Prostate gland (tissue), 2 donors: ENCODE measurements at regions not wholly inside any gene's neighbourhood (a gene's known extent, or its start where the extent isn't known, plus 50 kb on each side); places are given as distances from the start of the nearest gene placed in this dataset.

Experiments
- CTCF ChIP-seq, 4 experiments: fragments of 200-600 bp in 2 of 4; fragments of 450-650 bp in 2 of 4; sonication (generic) in 2 of 4; IDR thresholded peaks; 1 replicate in 3 of 4; 2 replicates in 1 of 4; pipeline ENCODE4 v1.5.1; 2016 to 2019; ENCODE audit warnings: antibody characterized with exemption in 4 of 4, mild to moderate bottlenecking in 2 of 4, moderate library complexity in 2 of 4
- POLR2AphosphoS5 ChIP-seq: sonication (generic); formaldehyde crosslinking; IDR thresholded peaks from one replicate; pipeline ENCODE4 v1.6.1; 2017; ENCODE audit warnings: antibody characterized with exemption

DNA sequence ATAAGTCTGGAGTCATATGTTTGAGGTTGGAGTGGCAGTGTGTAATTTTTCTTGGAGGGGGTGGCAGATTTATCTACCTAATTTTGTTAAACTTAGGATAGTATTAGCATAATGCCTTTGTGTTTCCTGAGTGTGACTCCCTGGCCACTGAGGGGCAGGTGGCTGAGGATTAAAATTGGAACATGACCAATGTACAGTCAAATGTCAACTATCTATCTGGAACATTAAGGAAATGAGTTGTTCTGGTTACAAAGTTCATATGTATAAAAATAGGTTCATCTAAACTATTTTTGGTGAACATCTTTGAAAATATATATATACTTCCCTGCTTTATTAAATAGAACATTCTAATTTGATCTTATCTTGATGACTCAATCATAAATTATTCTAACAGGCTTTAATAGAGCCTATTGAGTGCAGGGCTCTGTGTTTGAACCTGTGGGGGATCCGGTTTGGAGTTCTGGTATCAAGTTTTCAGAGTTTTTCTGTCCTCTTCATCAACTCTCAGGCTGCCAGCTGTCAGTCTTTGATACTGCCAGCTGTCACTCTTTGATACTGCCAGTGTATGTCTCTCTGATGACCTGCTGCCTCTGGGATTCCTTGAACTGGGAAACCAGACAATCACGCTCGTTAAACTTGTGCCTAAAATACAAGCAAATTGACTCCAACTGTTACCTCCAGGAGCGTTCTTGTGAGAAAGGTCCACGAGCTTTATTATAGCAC lies 309.6 kb downstream of the METTL15 start:
- TF ChIP-seq CTCF (IDR thresholded peaks at IDR 0.05) (no peak), POLR2AphosphoS5 (no peak)
